Hematopoietic multipotent progenitor cell treated with erythropoietin and hydrocortisone succinate and interleukin-3 and kit ligand, for 8 days (in vitro differentiated cells): ENCODE measurements at regions not wholly inside any gene's neighbourhood (a gene's known extent, or its start where the extent isn't known, plus 50 kb on each side); places are given as distances from the start of the nearest gene placed in this dataset.
A peak's percentile ranks its signal among the peaks of the same experiment; 100 is the strongest.

Experiments
- DNase-seq: peaks from one replicate; pipeline ENCODE4 v3.0.0-alpha.2; 2015

DNA sequence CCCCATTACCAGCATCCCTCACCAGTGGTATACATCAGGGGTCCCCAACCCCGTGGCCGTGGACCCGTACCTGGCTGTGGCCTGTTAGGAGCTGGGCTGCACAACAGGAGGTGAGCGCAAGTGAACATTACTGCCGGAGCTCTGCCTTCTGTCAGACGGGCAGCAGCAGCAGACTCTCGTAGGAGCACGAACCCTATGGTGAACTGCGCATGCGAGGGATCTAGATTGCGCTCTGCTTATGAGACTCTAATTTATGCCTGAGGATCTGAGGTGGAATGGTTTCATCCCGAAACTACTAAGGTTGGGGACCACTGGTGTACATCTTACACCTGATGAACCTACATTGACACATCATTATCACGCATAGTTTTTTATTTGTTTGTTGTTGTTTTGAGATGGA is 52.8 kb upstream of the DHX15 start:
- DNase-seq = no peak

- no peak for DNase-seq
Measured at GRCh38 chr4:24638396-24638875, 54.1 kb upstream of the DHX15 start.

GRCh38 chr4:24639714-24640113 is 55.4 kb upstream of the DHX15 start:
- DNase-seq = no peak

DNA sequence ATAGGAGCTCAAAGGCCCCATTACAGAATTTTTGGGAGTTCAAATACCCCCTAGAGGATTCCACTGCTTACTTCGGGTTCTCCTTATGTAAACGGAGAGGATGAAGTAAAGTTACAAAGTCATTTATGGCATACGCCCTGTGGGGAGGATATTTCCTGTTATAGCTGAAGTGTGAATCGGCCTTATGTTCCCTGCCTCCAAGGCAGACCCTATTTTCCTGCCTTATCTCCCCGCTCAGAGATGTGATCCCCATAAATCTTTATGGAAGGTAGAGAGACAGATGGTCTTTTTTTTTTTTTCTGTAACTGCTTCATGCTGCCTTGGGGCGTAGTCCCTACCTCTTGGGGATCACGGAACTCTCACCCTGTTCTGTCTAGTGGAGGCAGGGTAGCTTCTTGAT is 56.0 kb upstream of the DHX15 start:
- no peak for DNase-seq

DNA sequence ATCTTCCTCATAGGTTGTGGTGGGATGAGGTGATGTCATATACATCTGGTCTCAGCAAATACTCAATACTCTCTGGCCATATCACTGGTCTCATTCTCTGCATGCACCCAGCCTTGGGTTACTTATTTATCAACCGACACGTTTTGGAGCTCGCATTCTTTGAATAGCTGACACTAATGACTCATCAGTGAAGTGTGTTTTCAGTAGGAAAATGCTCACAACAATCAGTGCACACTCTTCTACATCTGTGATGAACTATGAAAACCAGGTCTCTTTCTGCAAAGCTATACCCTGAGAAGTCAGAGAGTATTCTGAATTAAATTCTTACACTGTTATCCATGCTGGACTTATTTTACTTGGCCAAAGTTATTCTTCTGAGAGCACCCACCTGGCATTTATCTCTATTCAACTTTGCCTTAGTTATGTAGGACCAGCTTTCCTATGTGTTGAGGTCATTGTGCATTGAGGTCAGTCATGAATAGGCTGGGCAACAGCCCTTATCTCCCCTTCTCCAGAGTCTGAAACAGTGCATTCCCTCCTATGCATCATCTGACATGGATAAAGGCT is 58.7 kb upstream of the DHX15 start:
- no peak for DNase-seq

GRCh38 chr4:24643774-24644520 is 59.6 kb upstream of the DHX15 start:
- DNase-seq = no peak

DNA sequence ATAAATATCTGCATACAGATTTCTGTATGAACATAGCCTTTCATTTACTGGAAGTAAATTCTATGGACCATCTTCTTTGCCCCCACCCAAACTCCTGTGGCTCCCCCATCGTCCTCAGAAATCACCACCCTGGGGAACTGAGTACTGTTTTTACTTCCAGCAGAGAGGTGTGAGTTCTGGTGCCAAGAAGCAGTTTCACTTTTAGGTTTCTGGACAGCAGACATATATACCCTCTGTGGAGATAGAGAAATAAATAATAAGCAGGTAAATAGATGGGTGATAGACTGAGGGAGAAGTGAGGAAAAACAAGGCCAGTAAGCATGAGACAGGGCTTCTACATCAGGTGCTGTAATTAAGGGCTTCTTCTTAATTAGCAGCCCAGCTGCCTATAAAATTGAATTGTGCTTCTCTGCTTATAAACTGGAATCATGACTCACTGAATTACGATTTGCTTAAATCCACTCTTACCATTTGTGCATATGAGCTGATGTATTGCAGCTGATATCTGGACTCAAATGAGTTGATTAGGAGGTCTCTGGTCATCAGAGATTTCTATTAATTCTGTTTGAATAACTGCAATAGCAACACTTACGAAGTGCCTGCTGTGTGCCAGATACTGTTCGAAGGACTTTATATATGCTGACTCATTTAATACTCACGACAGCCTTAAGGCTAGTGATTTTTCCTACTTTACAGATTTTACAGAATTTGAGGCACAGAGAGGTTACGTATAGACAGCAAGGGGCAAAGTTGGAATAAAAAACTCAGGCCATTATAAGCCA is 60.8 kb upstream of the DHX15 start:
- no peak for DNase-seq

DNA sequence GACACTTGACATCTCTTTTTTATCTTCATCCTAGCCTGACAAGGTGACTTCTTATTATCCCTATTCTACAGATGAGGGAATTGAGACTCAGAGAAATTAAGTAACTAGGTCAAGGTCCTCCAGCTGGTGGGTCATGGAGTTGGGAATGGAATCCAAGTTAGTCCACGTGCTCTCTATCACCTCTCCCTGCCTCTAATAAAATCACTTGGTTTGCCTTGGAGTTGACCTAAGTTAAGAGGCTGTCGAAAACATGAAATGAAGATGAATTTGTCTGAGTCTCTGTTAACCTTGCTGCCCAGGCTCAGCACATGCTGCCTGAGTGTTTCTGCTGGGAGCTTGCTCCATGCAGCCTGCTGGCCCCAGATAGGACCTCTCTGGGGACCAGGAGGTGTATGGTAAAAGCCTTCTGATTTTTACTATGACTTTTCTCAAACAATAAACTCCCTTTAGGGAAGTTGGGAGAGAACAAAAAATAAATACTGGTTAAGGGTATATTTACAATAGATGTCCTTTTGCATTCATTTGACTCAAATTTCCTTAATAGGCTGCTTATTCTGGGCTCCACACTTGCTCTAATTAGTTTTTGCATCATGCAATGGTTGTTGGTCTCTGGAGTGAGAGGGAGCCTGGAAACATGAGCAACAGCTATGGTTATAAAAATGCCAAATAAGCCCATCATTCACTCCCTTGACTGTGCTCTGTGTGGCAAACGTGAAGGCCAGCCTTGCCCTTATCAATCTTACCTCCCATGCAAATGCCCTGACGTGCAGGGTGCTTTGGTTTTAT is 61.6 kb upstream of the DHX15 start:
- DNase-seq = no peak

DNA sequence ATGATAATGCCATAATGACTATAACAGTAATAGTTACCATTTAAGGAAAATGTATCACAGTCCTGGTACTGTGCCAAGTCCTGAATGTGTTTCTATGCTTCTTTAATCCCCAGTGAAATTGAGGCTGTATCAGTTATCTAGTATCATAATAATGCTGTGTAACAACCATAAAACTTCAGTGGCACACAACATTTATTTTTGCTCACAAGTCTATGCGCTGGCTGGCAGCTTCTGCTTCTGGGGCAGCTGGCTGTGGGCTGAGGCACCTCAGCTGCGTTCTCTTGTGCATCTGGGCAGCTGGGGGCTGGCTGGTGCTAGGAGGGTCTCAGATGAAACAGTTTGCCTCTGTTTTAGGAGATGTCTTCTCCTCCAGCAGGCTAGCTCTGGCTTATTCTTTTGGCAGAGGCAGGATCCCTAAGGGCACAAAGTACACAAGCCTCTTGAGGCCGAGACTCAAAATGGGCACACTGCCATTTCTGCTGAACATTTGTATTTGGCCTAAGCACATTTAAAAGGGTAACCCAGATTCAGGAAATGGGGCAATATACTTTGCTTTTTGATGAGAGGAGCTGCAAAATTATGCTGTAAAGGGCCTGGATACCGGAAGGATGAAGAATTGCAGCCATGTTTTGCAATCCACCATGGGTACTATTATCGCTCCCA is 62.6 kb upstream of the DHX15 start:
- DNase-seq = no peak

GRCh38 chr4:24650849-24651640 is 66.7 kb upstream of the DHX15 start:
- DNase-seq = peak; percentile 38

- no peak for DNase-seq
Measured at GRCh38 chr4:24655326-24655725, 71.0 kb upstream of the DHX15 start.

- no peak for DNase-seq
Measured at GRCh38 chr4:24655971-24656370, 71.6 kb upstream of the DHX15 start.

DNA sequence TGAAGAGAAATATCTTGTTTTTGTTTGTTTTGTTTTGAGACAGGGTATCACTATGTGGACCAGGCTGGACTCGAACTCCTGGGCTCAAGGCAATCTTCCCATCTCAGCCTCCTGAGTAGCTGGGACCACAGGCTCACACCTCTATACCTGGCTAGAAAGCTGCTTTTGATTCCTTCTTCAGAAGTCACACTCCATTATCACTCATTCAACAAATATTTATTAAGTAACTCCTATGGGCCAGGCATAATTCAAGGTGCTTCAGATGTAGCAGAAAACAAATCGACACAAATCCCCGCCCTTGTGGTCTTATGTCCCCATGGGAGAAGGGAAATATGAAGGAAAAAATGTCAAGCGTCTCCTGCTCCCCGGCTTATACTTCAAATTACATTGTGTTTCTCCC is 72.6 kb upstream of the DHX15 start:
- DNase-seq = no peak

DNA sequence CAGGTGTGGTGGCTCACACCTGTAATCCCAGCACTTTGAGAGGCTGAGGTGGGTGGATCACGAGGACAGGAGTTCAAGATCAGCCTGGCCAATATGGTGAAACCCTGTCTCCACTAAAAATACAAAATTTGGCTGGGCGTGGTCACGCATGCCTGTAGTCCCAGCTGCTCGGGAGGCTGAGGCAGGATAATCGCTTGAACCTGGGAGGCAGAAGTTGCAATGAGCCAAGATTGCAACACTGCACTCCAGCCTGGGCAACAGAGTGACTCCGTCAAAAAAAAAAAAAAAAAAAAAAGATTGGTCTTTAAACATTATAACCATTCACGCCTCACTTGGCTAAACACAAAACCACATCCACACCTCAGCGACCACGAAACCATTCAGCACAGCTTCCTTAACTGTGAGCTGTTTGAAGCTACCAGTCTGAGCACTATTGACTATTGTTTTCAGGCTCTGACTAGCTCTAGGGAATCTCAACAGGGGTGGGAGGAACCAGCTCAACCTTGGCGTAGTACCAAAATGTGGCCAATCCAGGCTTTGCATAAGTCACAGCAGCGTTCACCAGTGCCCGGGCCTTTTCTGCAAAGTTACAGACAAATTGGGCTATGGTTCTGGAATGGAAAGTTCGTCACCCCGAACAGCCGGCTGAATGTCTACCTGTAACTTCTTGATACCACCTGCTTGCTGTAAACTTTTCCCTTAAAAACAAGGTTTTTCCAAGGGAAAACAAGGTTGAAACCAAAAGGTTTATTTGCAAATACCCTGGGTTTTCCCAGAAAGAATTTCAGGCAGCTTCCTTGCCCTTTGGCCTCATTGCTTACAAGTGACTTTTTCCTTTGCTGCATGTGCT is 73.6 kb upstream of the DHX15 start:
- DNase-seq = peak; percentile 9

GRCh38 chr4:24659241-24659961 is 75.0 kb upstream of the DHX15 start:
- DNase-seq = no peak

DNA sequence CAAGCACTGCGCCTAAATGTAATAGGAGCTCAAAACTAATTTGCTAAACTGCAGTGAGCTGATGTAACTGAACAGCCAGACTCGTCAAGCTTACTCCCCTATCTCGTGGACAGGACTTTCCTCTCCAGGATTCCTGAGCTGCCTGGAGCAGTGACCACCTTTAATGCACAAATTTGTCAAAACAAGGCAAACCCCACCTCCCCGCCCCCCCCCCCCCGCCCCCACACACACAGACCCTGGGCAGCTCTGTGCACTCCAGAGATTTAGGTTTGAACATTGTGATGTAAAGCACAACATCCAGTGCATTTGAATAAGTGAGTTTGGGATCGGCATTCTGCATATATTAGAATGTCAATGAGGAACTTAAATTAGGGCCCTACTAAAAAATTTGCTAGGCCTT is 77.7 kb upstream of the DHX15 start:
- DNase-seq = no peak

- DNase-seq = no peak
Measured at GRCh38 chr4:24662542-24662941, 78.2 kb upstream of the DHX15 start.

GRCh38 chr4:24664956-24665355 is 80.6 kb upstream of the DHX15 start:
- no peak for DNase-seq

GRCh38 chr4:24666316-24666715 is 82.0 kb upstream of the DHX15 start:
- no peak for DNase-seq
